ENCODE measurements at regions not wholly inside any gene's neighbourhood (a gene's known extent, or its start where the extent isn't known, plus 50 kb on each side); places are given as distances from the start of the nearest gene placed in this dataset.

DNA sequence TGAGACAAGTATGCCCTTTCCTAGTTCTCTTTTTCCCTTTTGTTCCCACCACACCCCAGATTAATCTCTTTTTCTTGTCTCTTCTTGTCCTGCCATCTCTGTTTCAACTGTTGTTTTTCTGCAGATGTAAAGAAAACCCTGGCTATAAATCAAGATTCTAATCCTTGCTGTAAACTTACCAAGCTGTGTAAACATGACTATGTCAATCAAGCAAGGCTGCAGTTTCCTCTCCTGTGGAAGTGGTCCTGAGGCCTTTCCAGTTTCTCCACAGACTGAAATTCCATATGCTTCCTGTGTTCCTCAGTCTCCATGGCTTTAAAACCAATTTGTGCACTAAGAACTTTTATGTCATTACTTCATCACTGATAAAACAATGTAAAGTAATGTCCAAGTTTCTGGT, 288.8 kb upstream of the PIK3C3 start:
- TF ChIP-seq, protein P1, sequence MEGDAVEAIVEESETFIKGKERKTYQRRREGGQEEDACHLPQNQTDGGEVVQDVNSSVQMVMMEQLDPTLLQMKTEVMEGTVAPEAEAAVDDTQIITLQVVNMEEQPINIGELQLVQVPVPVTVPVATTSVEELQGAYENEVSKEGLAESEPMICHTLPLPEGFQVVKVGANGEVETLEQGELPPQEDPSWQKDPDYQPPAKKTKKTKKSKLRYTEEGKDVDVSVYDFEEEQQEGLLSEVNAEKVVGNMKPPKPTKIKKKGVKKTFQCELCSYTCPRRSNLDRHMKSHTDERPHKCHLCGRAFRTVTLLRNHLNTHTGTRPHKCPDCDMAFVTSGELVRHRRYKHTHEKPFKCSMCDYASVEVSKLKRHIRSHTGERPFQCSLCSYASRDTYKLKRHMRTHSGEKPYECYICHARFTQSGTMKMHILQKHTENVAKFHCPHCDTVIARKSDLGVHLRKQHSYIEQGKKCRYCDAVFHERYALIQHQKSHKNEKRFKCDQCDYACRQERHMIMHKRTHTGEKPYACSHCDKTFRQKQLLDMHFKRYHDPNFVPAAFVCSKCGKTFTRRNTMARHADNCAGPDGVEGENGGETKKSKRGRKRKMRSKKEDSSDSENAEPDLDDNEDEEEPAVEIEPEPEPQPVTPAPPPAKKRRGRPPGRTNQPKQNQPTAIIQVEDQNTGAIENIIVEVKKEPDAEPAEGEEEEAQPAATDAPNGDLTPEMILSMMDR (IDR thresholded peaks at IDR 0.05; ENCODE audit: low read depth, low read length, poor library complexity, severe bottlenecking), result no peak
- TF ChIP-seq EZH2phosphoT487 (IDR thresholded peaks at IDR 0.05; ENCODE audit: borderline replicate concordance, low read length), result no peak

Measured in DOHH2 (cell line).